ENCODE measurements at regions not wholly inside any gene's neighbourhood (a gene's known extent, or its start where the extent isn't known, plus 50 kb on each side); places are given as distances from the start of the nearest gene placed in this dataset.

DNA sequence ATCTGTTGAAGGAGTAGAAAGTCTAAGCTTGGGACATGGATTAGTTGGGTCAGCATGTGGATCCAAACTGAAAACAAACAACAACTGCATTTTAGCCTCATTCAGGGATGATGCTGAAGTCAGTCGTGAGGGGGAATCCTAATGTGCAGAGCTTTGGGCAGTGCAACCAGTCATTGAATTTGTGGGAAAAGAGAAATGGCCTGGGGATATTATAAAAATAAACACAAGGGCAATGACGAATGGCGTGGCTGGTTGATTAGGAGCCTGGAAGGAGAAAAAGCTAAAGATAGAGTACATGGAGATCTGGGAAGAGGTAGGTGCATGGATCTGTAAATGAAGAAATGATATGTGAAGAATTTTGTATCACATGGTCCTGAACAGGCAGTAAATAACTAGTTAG, 477.6 kb downstream of the TLE1 start:
- H3K9ac ChIP-seq (ENCODE audit: low read length), result no peak overlapping the region
- no peak overlapping the region for H3K4me2 ChIP-seq (ENCODE audit: low read depth, low read length, poor library complexity, severe bottlenecking)
- H3K4me3 ChIP-seq (ENCODE audit: insufficient read depth, low read length, poor library complexity, severe bottlenecking), result no peak overlapping the region
- H2AFZ ChIP-seq (ENCODE audit: low read depth, low read length, severe bottlenecking), result no peak overlapping the region
- no peaks in the 10 kb centered on the region for H3K27me3 ChIP-seq (ENCODE audit: low read length)
- no peak for TF ChIP-seq EZH2phosphoT487 (conservative IDR thresholded peaks at IDR 0.05; ENCODE audit: low read length)
- TF ChIP-seq, protein P1, sequence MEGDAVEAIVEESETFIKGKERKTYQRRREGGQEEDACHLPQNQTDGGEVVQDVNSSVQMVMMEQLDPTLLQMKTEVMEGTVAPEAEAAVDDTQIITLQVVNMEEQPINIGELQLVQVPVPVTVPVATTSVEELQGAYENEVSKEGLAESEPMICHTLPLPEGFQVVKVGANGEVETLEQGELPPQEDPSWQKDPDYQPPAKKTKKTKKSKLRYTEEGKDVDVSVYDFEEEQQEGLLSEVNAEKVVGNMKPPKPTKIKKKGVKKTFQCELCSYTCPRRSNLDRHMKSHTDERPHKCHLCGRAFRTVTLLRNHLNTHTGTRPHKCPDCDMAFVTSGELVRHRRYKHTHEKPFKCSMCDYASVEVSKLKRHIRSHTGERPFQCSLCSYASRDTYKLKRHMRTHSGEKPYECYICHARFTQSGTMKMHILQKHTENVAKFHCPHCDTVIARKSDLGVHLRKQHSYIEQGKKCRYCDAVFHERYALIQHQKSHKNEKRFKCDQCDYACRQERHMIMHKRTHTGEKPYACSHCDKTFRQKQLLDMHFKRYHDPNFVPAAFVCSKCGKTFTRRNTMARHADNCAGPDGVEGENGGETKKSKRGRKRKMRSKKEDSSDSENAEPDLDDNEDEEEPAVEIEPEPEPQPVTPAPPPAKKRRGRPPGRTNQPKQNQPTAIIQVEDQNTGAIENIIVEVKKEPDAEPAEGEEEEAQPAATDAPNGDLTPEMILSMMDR (IDR thresholded peaks at IDR 0.05; ENCODE audit: insufficient read depth, low read length, poor library complexity, severe bottlenecking), result no peak
- no peaks in the 10 kb centered on the region for H3K36me3 ChIP-seq (ENCODE audit: low read length)
- no peak overlapping the region for H3K27ac ChIP-seq (ENCODE audit: low read depth, low read length)
- no peaks in the 10 kb centered on the region for H3K9me3 ChIP-seq (ENCODE audit: insufficient read depth, low read length)
- no peaks in the 10 kb centered on the region for H4K20me1 ChIP-seq (ENCODE audit: low read depth, low read length)
- no peaks in the 10 kb centered on the region for H3K9me2 ChIP-seq (replicated peaks; ENCODE audit: insufficient read depth, low read length)
- no peaks in the 10 kb centered on the region for H3K79me2 ChIP-seq (ENCODE audit: insufficient read depth, low read length)
- no peaks in the 10 kb centered on the region for H3F3A ChIP-seq (ENCODE audit: insufficient read depth)

- TF ChIP-seq, protein P1 (IDR thresholded peaks at IDR 0.05; ENCODE audit: insufficient read depth, low read length, poor library complexity, severe bottlenecking), result no peak
- TF ChIP-seq EZH2phosphoT487 (conservative IDR thresholded peaks at IDR 0.05; ENCODE audit: low read length), result no peak
- Histone ChIP-seq H3F3A (ENCODE audit: insufficient read depth) (no peaks in the 10 kb centered on the region), H3K9me2 (replicated peaks; ENCODE audit: insufficient read depth, low read length) (no peaks in the 10 kb centered on the region), H3K9me3 (ENCODE audit: insufficient read depth, low read length) (no peaks in the 10 kb centered on the region), H3K27me3 (ENCODE audit: low read length) (no peaks in the 10 kb centered on the region), H3K79me2 (ENCODE audit: insufficient read depth, low read length) (no peaks in the 10 kb centered on the region), H3K27ac (ENCODE audit: low read depth, low read length) (no peak overlapping the region), H3K4me3 (ENCODE audit: insufficient read depth, low read length, poor library complexity, severe bottlenecking) (no peak overlapping the region), H3K9ac (ENCODE audit: low read length) (no peak overlapping the region), H2AFZ (ENCODE audit: low read depth, low read length, severe bottlenecking) (no peak overlapping the region), H3K36me3 (ENCODE audit: low read length) (no peaks in the 10 kb centered on the region), H3K4me2 (ENCODE audit: low read depth, low read length, poor library complexity, severe bottlenecking) (no peak overlapping the region), H4K20me1 (ENCODE audit: low read depth, low read length) (no peaks in the 10 kb centered on the region)
Measured at GRCh38 chr9:81207651-81208050, 481.7 kb downstream of the TLE1 start.

DNA sequence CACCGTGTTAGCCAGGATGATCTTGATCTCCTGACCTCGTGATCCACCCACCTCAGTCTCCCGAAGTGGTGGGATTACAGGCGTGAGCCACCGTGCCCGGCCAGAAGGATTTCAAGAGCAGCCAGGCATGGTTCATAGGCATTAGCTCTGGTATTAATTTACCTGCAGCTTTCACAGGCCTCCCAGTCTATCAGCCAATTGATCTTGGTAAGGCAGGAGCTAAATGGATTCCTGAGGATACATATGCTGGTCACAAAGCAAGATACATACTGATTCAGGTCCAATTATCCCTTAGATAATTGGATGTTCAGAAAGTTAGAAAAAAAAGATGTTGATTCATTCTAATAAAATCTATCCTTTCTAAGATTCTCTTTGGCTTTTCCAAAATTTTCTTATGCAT, 487.1 kb downstream of the TLE1 start:
- Histone ChIP-seq H3K9ac (ENCODE audit: low read length) (no peak overlapping the region), H3K79me2 (ENCODE audit: insufficient read depth, low read length) (no peaks in the 10 kb centered on the region), H2AFZ (ENCODE audit: low read depth, low read length, severe bottlenecking) (no peak overlapping the region), H3K4me2 (ENCODE audit: low read depth, low read length, poor library complexity, severe bottlenecking) (no peak overlapping the region), H4K20me1 (ENCODE audit: low read depth, low read length) (no peaks in the 10 kb centered on the region), H3F3A (ENCODE audit: insufficient read depth) (no peaks in the 10 kb centered on the region), H3K4me3 (ENCODE audit: insufficient read depth, low read length, poor library complexity, severe bottlenecking) (no peak overlapping the region), H3K36me3 (ENCODE audit: low read length) (no peaks in the 10 kb centered on the region), H3K9me2 (replicated peaks; ENCODE audit: insufficient read depth, low read length) (no peaks in the 10 kb centered on the region), H3K27me3 (ENCODE audit: low read length) (no peaks in the 10 kb centered on the region), H3K27ac (ENCODE audit: low read depth, low read length) (no peak overlapping the region), H3K9me3 (ENCODE audit: insufficient read depth, low read length) (no peaks in the 10 kb centered on the region)
- TF ChIP-seq EZH2phosphoT487 (conservative IDR thresholded peaks at IDR 0.05; ENCODE audit: low read length), result no peak
- TF ChIP-seq, protein P1 (IDR thresholded peaks at IDR 0.05; ENCODE audit: insufficient read depth, low read length, poor library complexity, severe bottlenecking), result no peak
